Mammary epithelial cell (primary cell): ENCODE measurements at regions not wholly inside any gene's neighbourhood (a gene's known extent, or its start where the extent isn't known, plus 50 kb on each side); places are given as distances from the start of the nearest gene placed in this dataset.

Source experiments
- EZH2 ChIP-seq: IDR thresholded peaks from 2 replicates; pipeline ENCODE4 v1.6.1; 2012; ENCODE audit warnings: low read length, inconsistent platforms, borderline replicate concordance
- TF ChIP-seq, protein P1 (sequence below), 2 donors: IDR thresholded peaks in 1 of 2; conservative IDR thresholded peaks in 1 of 2; 2 replicates each; pipeline ENCODE4 v1.5.1; 2011 to 2012; ENCODE audit warnings: inconsistent platforms in 2 of 2, low read length in 2 of 2, mild to moderate bottlenecking in 2 of 2, control low read depth in 1 of 2, low read depth in 1 of 2; ENCODE audit not compliant: insufficient read depth in 1 of 2; ENCODE audit errors: extremely low read depth in 1 of 2

DNA sequence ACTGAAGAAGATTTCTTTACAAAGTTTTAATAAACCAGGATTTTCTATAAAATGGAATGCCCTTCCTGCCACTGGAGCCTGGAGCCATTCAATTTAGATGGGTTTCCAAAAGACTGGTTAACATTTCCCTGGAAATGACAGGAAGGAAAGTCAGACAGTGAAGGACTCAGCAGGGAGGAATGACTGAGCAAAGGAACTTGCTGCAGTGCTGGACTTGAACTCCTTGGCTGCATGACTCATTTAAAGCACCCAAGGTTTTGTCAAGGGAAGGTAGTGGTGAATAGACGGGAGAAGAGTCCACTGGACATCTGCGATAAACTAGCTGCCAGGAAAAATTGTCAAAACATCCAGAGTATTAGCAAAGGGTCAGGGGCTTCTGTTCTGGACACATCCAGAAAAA lies 163.8 kb upstream of the SLC28A3 start:
- TF ChIP-seq, protein P1, sequence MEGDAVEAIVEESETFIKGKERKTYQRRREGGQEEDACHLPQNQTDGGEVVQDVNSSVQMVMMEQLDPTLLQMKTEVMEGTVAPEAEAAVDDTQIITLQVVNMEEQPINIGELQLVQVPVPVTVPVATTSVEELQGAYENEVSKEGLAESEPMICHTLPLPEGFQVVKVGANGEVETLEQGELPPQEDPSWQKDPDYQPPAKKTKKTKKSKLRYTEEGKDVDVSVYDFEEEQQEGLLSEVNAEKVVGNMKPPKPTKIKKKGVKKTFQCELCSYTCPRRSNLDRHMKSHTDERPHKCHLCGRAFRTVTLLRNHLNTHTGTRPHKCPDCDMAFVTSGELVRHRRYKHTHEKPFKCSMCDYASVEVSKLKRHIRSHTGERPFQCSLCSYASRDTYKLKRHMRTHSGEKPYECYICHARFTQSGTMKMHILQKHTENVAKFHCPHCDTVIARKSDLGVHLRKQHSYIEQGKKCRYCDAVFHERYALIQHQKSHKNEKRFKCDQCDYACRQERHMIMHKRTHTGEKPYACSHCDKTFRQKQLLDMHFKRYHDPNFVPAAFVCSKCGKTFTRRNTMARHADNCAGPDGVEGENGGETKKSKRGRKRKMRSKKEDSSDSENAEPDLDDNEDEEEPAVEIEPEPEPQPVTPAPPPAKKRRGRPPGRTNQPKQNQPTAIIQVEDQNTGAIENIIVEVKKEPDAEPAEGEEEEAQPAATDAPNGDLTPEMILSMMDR (conservative IDR thresholded peaks at IDR 0.05 in 1 of 2, IDR thresholded peaks at IDR 0.05 in 1 of 2; ENCODE audit: extremely low read depth in 1 of 2, insufficient read depth in 1 of 2, low read depth in 1 of 2, low read length in 2 of 2) = no peak
- no peak for TF ChIP-seq EZH2
